Smooth muscle cell (in vitro differentiated cells): ENCODE measurements at regions not wholly inside any gene's neighbourhood (a gene's known extent, or its start where the extent isn't known, plus 50 kb on each side); places are given as distances from the start of the nearest gene placed in this dataset.

Experiments used
- DNase-seq: peaks from one replicate; lab custom pipeline; 2025; ENCODE audit not compliant: unreplicated experiment; lab: John Stamatoyannopoulos, UW
- H2AFZ ChIP-seq: fragments of 200-600 bp; sonication (generic); 2 replicates; pipeline ENCODE4 v1.6.0; 2016; ENCODE audit warnings: antibody characterized with exemption, low read depth, mild to moderate bottlenecking
- H3F3A ChIP-seq: fragments of 200-600 bp; sonication (generic); 2 replicates; pipeline ENCODE4 v1.6.0; 2017; ENCODE audit warnings: antibody characterized with exemption, low read depth
- H3K27ac ChIP-seq: fragments of 200-600 bp; sonication (generic); 2 replicates; pipeline ENCODE4 v1.5.1; 2016; ENCODE audit warnings: low read depth, mild to moderate bottlenecking
- H3K27me3 ChIP-seq: fragments of 200-600 bp; sonication (generic); 2 replicates; pipeline ENCODE4 v1.6.1; 2016; ENCODE audit warnings: low read depth, mild to moderate bottlenecking
- H3K36me3 ChIP-seq: fragments of 200-600 bp; sonication (generic); 2 replicates; pipeline ENCODE4 v1.5.1; 2016; ENCODE audit warnings: low read depth
- H3K4me1 ChIP-seq: fragments of 200-600 bp; sonication (generic); 2 replicates; pipeline ENCODE4 v1.5.1; 2016; ENCODE audit warnings: low read depth
- H3K4me2 ChIP-seq: fragments of 200-600 bp; sonication (generic); 2 replicates; pipeline ENCODE4 v1.6.0; 2016; ENCODE audit warnings: mild to moderate bottlenecking
- H3K4me3 ChIP-seq: fragments of 200-600 bp; sonication (generic); 2 replicates; pipeline ENCODE4 v1.5.1; 2016; ENCODE audit warnings: mild to moderate bottlenecking
- H3K79me2 ChIP-seq: fragments of 200-600 bp; sonication (generic); 2 replicates; pipeline ENCODE4 v1.6.0; 2016; ENCODE audit warnings: low read depth, mild to moderate bottlenecking
- H3K9ac ChIP-seq: fragments of 200-600 bp; sonication (generic); 2 replicates; pipeline ENCODE4 v1.6.0; 2016; ENCODE audit warnings: low read depth
- H3K9me3 ChIP-seq: fragments of 200-600 bp; sonication (generic); replicated peaks from 2 replicates; pipeline ENCODE4 v1.5.1; 2016; ENCODE audit warnings: low read depth
- H4K20me1 ChIP-seq: fragments of 200-600 bp; sonication (generic); 2 replicates; pipeline ENCODE4 v1.6.0; 2016; ENCODE audit warnings: low read depth
- WGBS: methylation state at CpG from one replicate; pipeline ENCODE4 v1.1.7; 2016; ENCODE audit warnings: low lambda C conversion rate; 5-methylcytosine and 5-hydroxymethylcytosine counted together
- TF ChIP-seq, protein P1 (sequence below): fragments of 200-600 bp; sonication (generic); IDR thresholded peaks from 2 replicates; pipeline ENCODE4 v1.5.1; 2017; ENCODE audit warnings: borderline replicate concordance, mild to moderate bottlenecking, antibody characterized with exemption; ENCODE audit not compliant: insufficient read depth, poor library complexity, severe bottlenecking

GRCh38 chr9:136597141-136597885, 51.5 kb upstream of the NOTCH1 start:
- no peak for DNase-seq
- H3K36me3 ChIP-seq, result no peaks in the 10 kb centered on the region
- WGBS, result 80% methylated on average over 10 of the region's 13 CpGs
- H3K27me3 ChIP-seq, result no peaks in the 10 kb centered on the region
- peaks cover 6% of the 10 kb centered on the region for H3K4me1 ChIP-seq
- H3K9me3 ChIP-seq, result no peaks in the 10 kb centered on the region
- H3F3A ChIP-seq, result no peaks in the 10 kb centered on the region
- H4K20me1 ChIP-seq, result no peaks in the 10 kb centered on the region
- H3K4me3 ChIP-seq, result no peak overlapping the region
- H2AFZ ChIP-seq, result no peak overlapping the region
- no peaks in the 10 kb centered on the region for H3K79me2 ChIP-seq
- no peak overlapping the region for H3K27ac ChIP-seq
- no peak overlapping the region for H3K9ac ChIP-seq
- TF ChIP-seq, protein P1, sequence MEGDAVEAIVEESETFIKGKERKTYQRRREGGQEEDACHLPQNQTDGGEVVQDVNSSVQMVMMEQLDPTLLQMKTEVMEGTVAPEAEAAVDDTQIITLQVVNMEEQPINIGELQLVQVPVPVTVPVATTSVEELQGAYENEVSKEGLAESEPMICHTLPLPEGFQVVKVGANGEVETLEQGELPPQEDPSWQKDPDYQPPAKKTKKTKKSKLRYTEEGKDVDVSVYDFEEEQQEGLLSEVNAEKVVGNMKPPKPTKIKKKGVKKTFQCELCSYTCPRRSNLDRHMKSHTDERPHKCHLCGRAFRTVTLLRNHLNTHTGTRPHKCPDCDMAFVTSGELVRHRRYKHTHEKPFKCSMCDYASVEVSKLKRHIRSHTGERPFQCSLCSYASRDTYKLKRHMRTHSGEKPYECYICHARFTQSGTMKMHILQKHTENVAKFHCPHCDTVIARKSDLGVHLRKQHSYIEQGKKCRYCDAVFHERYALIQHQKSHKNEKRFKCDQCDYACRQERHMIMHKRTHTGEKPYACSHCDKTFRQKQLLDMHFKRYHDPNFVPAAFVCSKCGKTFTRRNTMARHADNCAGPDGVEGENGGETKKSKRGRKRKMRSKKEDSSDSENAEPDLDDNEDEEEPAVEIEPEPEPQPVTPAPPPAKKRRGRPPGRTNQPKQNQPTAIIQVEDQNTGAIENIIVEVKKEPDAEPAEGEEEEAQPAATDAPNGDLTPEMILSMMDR, result no peak
- H3K4me2 ChIP-seq, result no peak overlapping the region

DNA sequence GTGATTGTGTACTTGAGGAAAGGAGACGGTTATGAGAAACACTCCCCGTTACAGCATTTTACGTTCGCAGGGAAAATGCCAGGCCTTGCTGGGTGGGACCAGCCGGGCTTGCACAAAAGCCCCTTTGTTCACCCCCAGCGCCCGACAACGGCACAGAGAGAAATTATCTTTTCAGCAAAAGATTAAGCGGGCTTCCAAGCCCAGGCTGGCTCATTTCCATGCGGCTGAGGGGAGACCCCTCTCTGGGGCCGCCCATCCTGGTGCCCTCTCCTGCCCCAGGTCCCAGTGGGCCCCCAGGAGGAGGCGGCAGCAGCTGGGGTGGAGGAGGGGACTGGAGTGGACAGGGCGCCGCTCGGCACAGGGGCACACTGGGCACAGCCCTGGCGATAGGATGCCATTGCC, 50.8 kb upstream of the NOTCH1 start:
- Histone ChIP-seq H3F3A (no peaks in the 10 kb centered on the region), H4K20me1 (no peaks in the 10 kb centered on the region), H3K4me1 (peaks cover 6% of the 10 kb centered on the region), H3K9me3 (no peaks in the 10 kb centered on the region), H3K27me3 (no peaks in the 10 kb centered on the region), H3K36me3 (no peaks in the 10 kb centered on the region), H2AFZ (no peak overlapping the region), H3K4me2 (no peak overlapping the region), H3K4me3 (no peak overlapping the region), H3K9ac (no peak overlapping the region), H3K27ac (no peak overlapping the region), H3K79me2 (no peaks in the 10 kb centered on the region)
- no peak for DNase-seq
- WGBS, result 56% methylated on average over 16 of the region's 16 CpGs
- TF ChIP-seq, protein P1, result no peak

- no peak overlapping the region for H3K27ac ChIP-seq
- DNase-seq, result no peak
- H3K27me3 ChIP-seq, result no peaks in the 10 kb centered on the region
- 62% methylated on average over 8 of the region's 8 CpGs for WGBS
- H3K4me1 ChIP-seq, result peaks cover 6% of the 10 kb centered on the region
- H3K79me2 ChIP-seq, result no peaks in the 10 kb centered on the region
- no peak overlapping the region for H3K4me2 ChIP-seq
- H3K36me3 ChIP-seq, result no peaks in the 10 kb centered on the region
- no peaks in the 10 kb centered on the region for H3F3A ChIP-seq
- no peaks in the 10 kb centered on the region for H4K20me1 ChIP-seq
- H3K4me3 ChIP-seq, result no peak overlapping the region
- no peak overlapping the region for H2AFZ ChIP-seq
- TF ChIP-seq, protein P1, result no peak
- H3K9ac ChIP-seq, result no peak overlapping the region
- H3K9me3 ChIP-seq, result no peaks in the 10 kb centered on the region
Observed at GRCh38 chr9:136596217-136596616, 50.4 kb upstream of the NOTCH1 start.
